Thymus (tissue), 11 donors: ENCODE measurements at regions not wholly inside any gene's neighbourhood (a gene's known extent, or its start where the extent isn't known, plus 50 kb on each side); places are given as distances from the start of the nearest gene placed in this dataset.

ENCODE experiments used
- DNase-seq, 9 donors: peaks; one replicate each; pipeline ENCODE4 v3.0.0-alpha.2; 2013; ENCODE audit warnings: low spot score in 9 of 9, low read depth in 6 of 9, missing footprints in 1 of 9
- H3K27ac ChIP-seq, 2 donors: one replicate each; pipeline ENCODE4 v1.5.1; 2013; ENCODE audit warnings: control low read depth in 1 of 2, low read depth in 1 of 2, low read length in 1 of 2, mild to moderate bottlenecking in 1 of 2, moderate library complexity in 1 of 2
- H3K27me3 ChIP-seq, 2 donors: one replicate each; pipeline ENCODE4 v1.5.1; 2013; ENCODE audit warnings: low read length in 1 of 2; ENCODE audit not compliant: control insufficient read depth in 2 of 2, insufficient read depth in 1 of 2
- H3K36me3 ChIP-seq, 2 donors: one replicate each; pipeline ENCODE4 v1.5.1; 2013; ENCODE audit warnings: low read length in 1 of 2, mild to moderate bottlenecking in 1 of 2, moderate library complexity in 1 of 2; ENCODE audit not compliant: control insufficient read depth in 2 of 2, insufficient read depth in 2 of 2
- H3K4me1 ChIP-seq, 2 donors: one replicate each; pipeline ENCODE4 v1.5.1; 2013; ENCODE audit warnings: low read length in 2 of 2; ENCODE audit not compliant: control insufficient read depth in 2 of 2, insufficient read depth in 2 of 2
- H3K4me3 ChIP-seq, 2 donors: one replicate each; pipeline ENCODE4 v1.5.1; 2013; ENCODE audit warnings: low read length in 2 of 2, control low read depth in 1 of 2, mild to moderate bottlenecking in 1 of 2
- H3K9me3 ChIP-seq, 2 donors: one replicate each; pipeline ENCODE4 v1.5.1; 2013; ENCODE audit warnings: low read length in 1 of 2, mild to moderate bottlenecking in 1 of 2; ENCODE audit not compliant: control insufficient read depth in 2 of 2, insufficient read depth in 1 of 2
- WGBS: extraction: QIAGEN DNeasy Blood & Tissue Kit; methylation state at CpG from one replicate; pipeline ENCODE4 v1.1.7; 2013; 5-methylcytosine and 5-hydroxymethylcytosine counted together
- donor health status: healthy.

DNA sequence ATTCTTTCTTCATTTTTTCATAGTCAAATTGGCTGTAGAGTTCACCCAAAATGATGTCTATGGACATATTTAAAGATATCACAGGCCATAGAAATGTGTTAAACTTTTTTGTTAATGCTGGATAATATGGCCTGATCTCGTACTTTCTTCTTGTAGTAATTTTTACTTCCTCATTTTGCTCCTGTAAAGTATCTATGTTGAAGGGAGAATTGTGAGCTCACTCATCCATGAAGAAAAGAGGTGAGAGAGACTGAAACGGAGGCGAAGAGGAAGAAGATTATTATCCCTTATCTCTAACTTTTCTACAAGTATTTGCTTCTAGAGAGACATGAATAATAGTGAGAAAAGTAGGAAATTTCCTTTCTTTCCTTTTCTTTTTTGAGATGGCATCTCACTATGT lies 613.8 kb upstream of the TBL1XR1 start:
- no peaks in the 10 kb centered on the region for H3K27me3 ChIP-seq
- DNase-seq: no peak
- peaks cover 0 to 2% of the 10 kb centered on the region in 2 donors for H3K9me3 ChIP-seq
- H3K27ac ChIP-seq: no peak overlapping the region
- H3K4me1 ChIP-seq: peaks cover 0 to 2% of the 10 kb centered on the region in 2 donors
- no peak overlapping the region for H3K4me3 ChIP-seq
- WGBS: 84% methylated on average over 3 of the region's 3 CpGs
- H3K36me3 ChIP-seq: no peaks in the 10 kb centered on the region

DNA sequence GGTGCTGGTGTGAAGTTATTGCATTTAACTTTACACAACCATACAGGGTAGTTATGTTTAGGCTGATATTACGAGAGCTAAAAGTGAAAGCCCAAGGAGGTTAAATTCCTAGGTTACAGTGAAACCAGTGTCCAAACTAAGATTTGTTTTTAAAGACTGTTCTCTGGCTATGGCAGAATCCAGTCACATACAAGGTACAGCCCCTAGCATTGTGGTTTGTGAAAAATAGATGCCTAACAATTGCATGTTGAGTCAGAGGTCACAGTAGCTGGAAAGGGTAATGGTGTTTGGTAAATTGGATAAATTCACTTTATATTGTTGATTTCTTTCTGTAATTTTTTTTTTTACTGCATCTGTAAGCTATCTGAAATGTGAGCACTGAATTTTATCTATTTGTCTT lies 614.6 kb upstream of the TBL1XR1 start:
- Histone ChIP-seq H3K27ac (no peak overlapping the region), H3K27me3 (no peaks in the 10 kb centered on the region), H3K4me3 (no peak overlapping the region), H3K9me3 (peaks cover 0 to 2% of the 10 kb centered on the region in 2 donors), H3K4me1 (peaks cover 0 to 2% of the 10 kb centered on the region in 2 donors), H3K36me3 (no peaks in the 10 kb centered on the region)
- no peak for DNase-seq
- 100% methylated on average over 1 of the region's 1 CpG for WGBS

GRCh38 chr3:177812492-177812891 lies 615.2 kb upstream of the TBL1XR1 start:
- no peak for DNase-seq
- Histone ChIP-seq H3K36me3 (no peaks in the 10 kb centered on the region), H3K9me3 (peaks cover 0 to 2% of the 10 kb centered on the region in 2 donors), H3K27ac (no peak overlapping the region), H3K27me3 (no peaks in the 10 kb centered on the region), H3K4me1 (peaks cover 0 to 2% of the 10 kb centered on the region in 2 donors), H3K4me3 (no peak overlapping the region)
- 97% methylated on average over 5 of the region's 5 CpGs for WGBS

DNA sequence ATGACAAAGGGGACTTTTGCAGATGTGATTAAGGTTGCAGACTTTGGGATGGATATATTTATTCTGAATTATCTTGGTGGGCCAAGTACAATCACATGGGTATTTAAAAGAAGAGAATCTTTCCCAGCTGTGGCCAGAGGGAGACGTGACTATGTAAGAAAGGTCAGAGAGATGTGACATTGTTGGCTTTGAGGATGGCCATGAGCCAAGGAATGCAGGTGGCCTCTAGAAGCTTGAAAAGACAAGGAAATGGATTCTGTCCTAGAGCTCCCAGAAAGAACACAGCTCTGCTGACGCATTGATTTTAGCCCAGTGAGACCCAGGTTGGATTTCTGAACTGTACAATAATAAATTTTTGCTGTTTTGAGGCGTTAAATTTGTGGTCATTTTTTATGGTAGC lies 616.0 kb upstream of the TBL1XR1 start:
- Histone ChIP-seq H3K36me3 (no peaks in the 10 kb centered on the region), H3K4me1 (peaks cover 2 to 4% of the 10 kb centered on the region in 2 donors), H3K27ac (no peak overlapping the region), H3K4me3 (no peak overlapping the region), H3K9me3 (no peaks in the 10 kb centered on the region), H3K27me3 (no peaks in the 10 kb centered on the region)
- DNase-seq: no peak
- 92% methylated on average over 3 of the region's 3 CpGs for WGBS

- WGBS: 92% methylated on average over 6 of the region's 6 CpGs
- H3K4me3 ChIP-seq: no peak overlapping the region
- H3K36me3 ChIP-seq: no peaks in the 10 kb centered on the region
- no peak overlapping the region for H3K27ac ChIP-seq
- H3K27me3 ChIP-seq: no peaks in the 10 kb centered on the region
- DNase-seq: peak in 1 of 9 donors; percentile 38
- peaks cover 2 to 4% of the 10 kb centered on the region in 2 donors for H3K4me1 ChIP-seq
- no peaks in the 10 kb centered on the region for H3K9me3 ChIP-seq
These were observed 619.5 kb upstream of the TBL1XR1 start for GRCh38 chr3:177816667-177817208.

DNA sequence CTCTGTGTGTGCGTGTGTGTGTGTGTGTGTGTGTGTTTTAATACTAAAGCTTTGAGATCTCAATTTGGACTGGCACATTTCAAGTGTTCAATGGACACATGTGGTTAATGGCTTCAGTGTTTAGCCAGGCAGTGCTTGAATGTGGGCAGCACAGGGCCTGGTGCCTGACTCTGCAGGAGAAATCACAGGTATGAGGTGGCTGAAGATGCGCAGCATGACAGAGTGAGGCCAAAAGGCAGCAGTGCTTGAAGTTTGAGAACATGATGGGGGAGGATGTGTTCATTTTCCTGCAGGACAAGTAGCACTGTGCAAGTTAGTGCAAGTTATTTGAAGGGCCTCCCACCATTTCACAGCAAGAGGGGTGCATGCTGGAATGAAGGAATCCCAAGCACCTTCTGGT lies 620.5 kb upstream of the TBL1XR1 start:
- H3K4me3 ChIP-seq: no peak overlapping the region
- no peak for DNase-seq
- peaks cover 2 to 4% of the 10 kb centered on the region in 2 donors for H3K4me1 ChIP-seq
- WGBS: 68% methylated on average over 2 of the region's 2 CpGs
- no peak overlapping the region for H3K27ac ChIP-seq
- no peaks in the 10 kb centered on the region for H3K27me3 ChIP-seq
- no peaks in the 10 kb centered on the region for H3K9me3 ChIP-seq
- no peaks in the 10 kb centered on the region for H3K36me3 ChIP-seq

DNA sequence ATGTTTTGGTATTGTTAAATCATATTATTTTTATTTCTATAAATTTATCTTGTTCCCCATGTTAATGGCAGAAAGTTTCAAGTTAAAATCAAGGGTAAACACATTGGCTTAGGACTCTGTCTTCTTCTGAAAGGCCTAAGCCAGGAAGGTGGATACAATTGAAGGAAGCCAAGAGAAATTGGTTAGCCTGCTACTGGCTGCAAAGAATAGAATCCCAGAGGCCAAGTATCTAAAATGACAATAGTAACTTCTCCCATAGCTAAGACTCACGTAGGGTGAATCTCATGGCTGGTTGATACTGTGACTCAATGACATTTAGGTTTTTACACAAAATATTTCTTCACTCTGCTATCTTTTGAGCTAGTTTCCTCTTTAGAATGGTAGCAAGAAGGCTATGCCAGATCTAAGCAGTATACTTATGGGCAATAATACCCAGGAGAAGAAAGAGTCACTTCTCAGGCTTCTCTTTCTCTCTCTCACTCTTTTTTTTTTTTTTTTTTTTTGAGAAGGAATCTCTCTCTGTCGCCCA lies 621.5 kb upstream of the TBL1XR1 start:
- no peaks in the 10 kb centered on the region for H3K9me3 ChIP-seq
- no peaks in the 10 kb centered on the region for H3K36me3 ChIP-seq
- DNase-seq: no peak
- H3K4me3 ChIP-seq: no peak overlapping the region
- H3K27ac ChIP-seq: no peak overlapping the region
- no peaks in the 10 kb centered on the region for H3K27me3 ChIP-seq
- peaks cover 2 to 4% of the 10 kb centered on the region in 2 donors for H3K4me1 ChIP-seq
- WGBS: 95% methylated on average over 2 of the region's 2 CpGs

DNA sequence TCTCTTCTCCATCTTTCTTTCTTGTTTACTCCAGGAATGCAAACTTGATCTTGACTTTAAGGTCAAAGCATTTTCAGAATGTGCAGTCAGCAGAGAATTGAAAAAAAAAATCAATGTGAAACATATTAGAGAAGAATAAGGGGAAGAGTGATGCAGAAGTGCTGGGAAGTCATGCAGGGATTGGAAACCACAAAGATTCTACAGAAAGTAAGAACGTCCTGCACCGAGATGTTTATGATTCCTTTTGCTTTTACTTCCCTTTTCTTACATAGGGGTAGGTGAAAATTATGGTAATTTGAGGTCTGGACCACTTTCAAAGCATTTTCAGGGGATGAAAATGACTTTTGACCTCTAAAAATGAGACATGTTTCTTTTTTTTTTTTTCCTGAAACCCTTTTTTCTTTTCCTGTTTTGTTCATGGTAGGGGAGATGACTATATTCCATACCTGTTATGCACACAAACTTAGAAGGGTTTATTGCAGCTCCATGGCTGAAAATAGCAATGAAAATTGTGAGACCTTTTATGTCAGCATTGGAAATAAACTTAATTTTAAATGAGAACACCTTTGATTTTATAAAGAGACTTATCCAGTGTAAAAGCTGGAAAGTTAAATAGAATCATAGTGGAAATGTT lies 623.5 kb upstream of the TBL1XR1 start:
- H3K27ac ChIP-seq: no peak overlapping the region
- no peaks in the 10 kb centered on the region for H3K27me3 ChIP-seq
- H3K4me3 ChIP-seq: no peak overlapping the region
- H3K4me1 ChIP-seq: peaks cover under 1 to 4% of the 10 kb centered on the region in 2 donors
- H3K9me3 ChIP-seq: no peaks in the 10 kb centered on the region
- DNase-seq: no peak
- WGBS: 12% methylated on average over 2 of the region's 2 CpGs
- H3K36me3 ChIP-seq: no peaks in the 10 kb centered on the region

GRCh38 chr3:177822681-177823096 lies 625.4 kb upstream of the TBL1XR1 start:
- peaks cover 0 to 3% of the 10 kb centered on the region in 2 donors for H3K4me1 ChIP-seq
- H3K4me3 ChIP-seq: no peak overlapping the region
- H3K36me3 ChIP-seq: no peaks in the 10 kb centered on the region
- WGBS: 98% methylated on average over 2 of the region's 2 CpGs
- H3K9me3 ChIP-seq: peaks cover 0 to 3% of the 10 kb centered on the region in 2 donors
- DNase-seq: no peak
- no peak overlapping the region for H3K27ac ChIP-seq
- no peaks in the 10 kb centered on the region for H3K27me3 ChIP-seq
